Astrocyte (in vitro differentiated cells and primary cell): ENCODE measurements at regions not wholly inside any gene's neighbourhood (a gene's known extent, or its start where the extent isn't known, plus 50 kb on each side); places are given as distances from the start of the nearest gene placed in this dataset.

Experiments
- DNase-seq: peaks from one replicate; pipeline ENCODE4 v3.0.0-alpha.2; 2010; ENCODE audit warnings: low read depth
- FAIRE-seq: peaks from 2 replicates; lab custom pipeline; 2011; peaks lifted over from hg19 to GRCh38; lab: Jason Lieb, UNC
- H2AFZ ChIP-seq: 2 replicates; pipeline ENCODE4 v1.6.0; 2012; ENCODE audit warnings: low read depth, low read length, inconsistent platforms
- H3K27ac ChIP-seq: 2 replicates; pipeline ENCODE4 v1.5.1; 2011; ENCODE audit warnings: low read depth, low read length, inconsistent platforms
- H3K27me3 ChIP-seq: 2 replicates; pipeline ENCODE4 v1.6.0; 2011; ENCODE audit warnings: low read length, inconsistent platforms; ENCODE audit not compliant: insufficient read depth
- H3K36me3 ChIP-seq: 2 replicates; pipeline ENCODE4 v1.5.1; 2011; ENCODE audit warnings: low read length, inconsistent platforms; ENCODE audit not compliant: insufficient read depth
- H3K4me1 ChIP-seq: 2 replicates; pipeline ENCODE4 v1.5.1; 2011; ENCODE audit warnings: low read length, inconsistent platforms; ENCODE audit not compliant: insufficient read depth
- H3K4me2 ChIP-seq: 2 replicates; pipeline ENCODE4 v1.6.0; 2012; ENCODE audit warnings: low read length, inconsistent platforms
- H3K4me3 ChIP-seq: 2 replicates; pipeline ENCODE4 v1.5.1; 2011; ENCODE audit warnings: low read depth, mild to moderate bottlenecking, low read length, inconsistent platforms; ENCODE audit not compliant: insufficient read depth
- H3K79me2 ChIP-seq: 2 replicates; pipeline ENCODE4 v1.6.0; 2012; ENCODE audit warnings: mild to moderate bottlenecking, low read length, inconsistent platforms; ENCODE audit not compliant: insufficient read depth
- H3K9ac ChIP-seq: 2 replicates; pipeline ENCODE4 v1.6.0; 2012; ENCODE audit warnings: mild to moderate bottlenecking, low read length, inconsistent platforms
- H3K9me3 ChIP-seq: 2 replicates; pipeline ENCODE4 v1.5.1; 2012; ENCODE audit warnings: low read depth, mild to moderate bottlenecking, low read length, inconsistent platforms; ENCODE audit not compliant: insufficient read depth
- H4K20me1 ChIP-seq: 2 replicates; pipeline ENCODE4 v1.6.0; 2012; ENCODE audit warnings: low read length, inconsistent platforms; ENCODE audit not compliant: insufficient read depth
- H3K27ac Mint-ChIP-seq: one replicate; pipeline ENCODE4 v1.8.0; 2021; ENCODE audit warnings: mild to moderate bottlenecking, mixed read lengths; ENCODE audit not compliant: unreplicated experiment
- H3K27me3 Mint-ChIP-seq: one replicate; pipeline ENCODE4 v1.8.0; 2021; ENCODE audit warnings: low read depth, mixed read lengths; ENCODE audit not compliant: unreplicated experiment
- H3K36me3 Mint-ChIP-seq: one replicate; pipeline ENCODE4 v1.8.0; 2021; ENCODE audit warnings: low read depth, mixed read lengths; ENCODE audit not compliant: unreplicated experiment
- H3K4me1 Mint-ChIP-seq: one replicate; pipeline ENCODE4 v1.8.0; 2021; ENCODE audit warnings: low read depth, mixed read lengths; ENCODE audit not compliant: unreplicated experiment
- H3K4me3 Mint-ChIP-seq: one replicate; pipeline ENCODE4 v1.8.0; 2021; ENCODE audit warnings: mild to moderate bottlenecking, moderate library complexity, mixed read lengths; ENCODE audit not compliant: unreplicated experiment
- H3K9me3 Mint-ChIP-seq: one replicate; pipeline ENCODE4 v1.8.0; 2021; ENCODE audit warnings: mild to moderate bottlenecking, mixed read lengths; ENCODE audit not compliant: unreplicated experiment
- EZH2 ChIP-seq: IDR thresholded peaks from 2 replicates; pipeline ENCODE4 v1.6.1; 2012; ENCODE audit warnings: mild to moderate bottlenecking, low read length, inconsistent platforms; ENCODE audit not compliant: insufficient read depth
- TF ChIP-seq, protein P1 (sequence below): IDR thresholded peaks from 2 replicates; pipeline ENCODE4 v1.5.1; 2011; ENCODE audit warnings: low read depth, mild to moderate bottlenecking, inconsistent platforms, low read length, moderate library complexity; ENCODE audit not compliant: insufficient read depth

DNA sequence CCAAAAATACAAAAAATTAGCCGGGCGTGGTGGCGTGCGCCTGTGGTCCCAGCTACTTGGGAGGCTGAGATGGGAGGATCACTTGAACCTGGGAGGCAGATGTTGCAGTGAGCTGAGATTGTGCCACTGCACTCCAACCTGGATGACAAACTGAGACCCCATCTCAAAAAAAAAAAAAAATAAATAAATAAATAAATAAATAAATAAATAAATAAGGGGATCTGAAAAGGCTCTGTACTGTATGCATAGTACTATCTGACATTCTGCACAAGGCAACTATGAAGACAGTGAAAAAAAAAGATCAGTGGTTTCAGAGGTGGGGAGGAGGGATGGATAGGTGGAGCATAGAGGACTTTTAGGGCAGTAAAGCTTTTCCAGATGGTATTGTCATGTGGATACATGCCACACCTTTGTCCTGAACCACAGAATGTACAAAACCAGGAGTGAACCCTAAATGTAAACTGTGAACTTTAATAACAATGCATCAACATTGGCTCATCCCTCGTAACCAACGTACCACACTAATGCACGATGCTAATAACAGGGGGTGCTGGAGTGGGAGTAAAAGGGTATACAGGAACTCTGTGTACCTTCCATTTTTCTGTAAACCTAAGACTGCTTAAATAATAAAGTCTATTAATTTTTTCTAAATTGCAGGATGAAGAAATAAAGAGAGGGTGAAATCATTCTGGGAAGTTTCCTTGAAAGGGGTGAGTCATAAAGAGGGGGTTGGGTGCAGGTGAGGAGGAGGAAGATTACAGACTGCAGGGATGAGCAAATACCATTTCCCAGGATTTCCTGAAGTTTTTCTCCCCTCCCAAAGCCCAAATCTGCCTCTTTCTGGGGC is 155.8 kb upstream of the SDK2 start:
- Histone ChIP-seq H3K4me3 (no peak overlapping the region), H3K27me3 (peaks cover 2% of the 10 kb centered on the region), H4K20me1 (peaks cover 9% of the 10 kb centered on the region), H3K79me2 (no peaks in the 10 kb centered on the region), H3K9me3 (no peaks in the 10 kb centered on the region), H3K4me1 (peaks cover 24% of the 10 kb centered on the region), H3K4me2 (no peak overlapping the region), H3K36me3 (no peaks in the 10 kb centered on the region), H2AFZ (no peak overlapping the region), H3K27ac (no peak overlapping the region), H3K9ac (no peak overlapping the region)
- Mint-ChIP-seq H3K9me3 (peaks cover 3% of the 10 kb centered on the region), H3K4me1 (peaks cover 14% of the 10 kb centered on the region), H3K36me3 (peaks cover 3% of the 10 kb centered on the region), H3K27ac (no peak overlapping the region), H3K4me3 (no peak overlapping the region), H3K27me3 (peaks cover 22% of the 10 kb centered on the region)
- DNase-seq (no peak), FAIRE-seq (no peak)
- no peak for TF ChIP-seq EZH2
- TF ChIP-seq, protein P1, sequence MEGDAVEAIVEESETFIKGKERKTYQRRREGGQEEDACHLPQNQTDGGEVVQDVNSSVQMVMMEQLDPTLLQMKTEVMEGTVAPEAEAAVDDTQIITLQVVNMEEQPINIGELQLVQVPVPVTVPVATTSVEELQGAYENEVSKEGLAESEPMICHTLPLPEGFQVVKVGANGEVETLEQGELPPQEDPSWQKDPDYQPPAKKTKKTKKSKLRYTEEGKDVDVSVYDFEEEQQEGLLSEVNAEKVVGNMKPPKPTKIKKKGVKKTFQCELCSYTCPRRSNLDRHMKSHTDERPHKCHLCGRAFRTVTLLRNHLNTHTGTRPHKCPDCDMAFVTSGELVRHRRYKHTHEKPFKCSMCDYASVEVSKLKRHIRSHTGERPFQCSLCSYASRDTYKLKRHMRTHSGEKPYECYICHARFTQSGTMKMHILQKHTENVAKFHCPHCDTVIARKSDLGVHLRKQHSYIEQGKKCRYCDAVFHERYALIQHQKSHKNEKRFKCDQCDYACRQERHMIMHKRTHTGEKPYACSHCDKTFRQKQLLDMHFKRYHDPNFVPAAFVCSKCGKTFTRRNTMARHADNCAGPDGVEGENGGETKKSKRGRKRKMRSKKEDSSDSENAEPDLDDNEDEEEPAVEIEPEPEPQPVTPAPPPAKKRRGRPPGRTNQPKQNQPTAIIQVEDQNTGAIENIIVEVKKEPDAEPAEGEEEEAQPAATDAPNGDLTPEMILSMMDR = no peak

DNA sequence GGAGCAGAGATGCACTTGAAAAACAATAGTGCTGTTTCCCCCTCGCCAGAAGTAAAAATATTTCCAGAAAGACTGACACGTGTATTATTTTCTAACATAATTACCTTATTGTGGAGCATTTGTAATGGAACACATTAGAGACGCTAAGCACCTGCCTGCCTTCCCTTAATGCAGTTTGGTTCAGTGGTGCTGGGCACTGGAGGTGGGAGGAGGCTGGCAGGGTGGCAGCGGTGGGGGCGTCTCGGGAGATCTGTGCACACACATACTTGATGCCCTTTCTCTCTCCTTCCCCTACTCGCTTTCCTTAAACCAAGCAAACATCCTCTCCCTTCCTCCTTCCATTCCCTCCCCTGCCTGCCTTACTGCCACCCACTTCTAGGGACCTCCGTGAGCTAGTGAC is 156.6 kb upstream of the SDK2 start:
- TF ChIP-seq, protein P1 = no peak
- TF ChIP-seq EZH2 = no peak
- Mint-ChIP-seq H3K36me3 (peaks cover 3% of the 10 kb centered on the region), H3K4me3 (no peak overlapping the region), H3K9me3 (peaks cover 6% of the 10 kb centered on the region), H3K27ac (no peak overlapping the region), H3K4me1 (peaks cover 14% of the 10 kb centered on the region), H3K27me3 (peaks cover 22% of the 10 kb centered on the region)
- Histone ChIP-seq H3K27ac (no peak overlapping the region), H3K4me2 (no peak overlapping the region), H3K79me2 (no peaks in the 10 kb centered on the region), H3K4me1 (peaks cover 24% of the 10 kb centered on the region), H3K4me3 (no peak overlapping the region), H3K9ac (no peak overlapping the region), H2AFZ (no peak overlapping the region), H4K20me1 (peaks cover 9% of the 10 kb centered on the region), H3K36me3 (no peaks in the 10 kb centered on the region), H3K9me3 (no peaks in the 10 kb centered on the region), H3K27me3 (peaks cover 2% of the 10 kb centered on the region)
- FAIRE-seq (no peak), DNase-seq (no peak)
